ENCODE measurements at regions not wholly inside any gene's neighbourhood (a gene's known extent, or its start where the extent isn't known, plus 50 kb on each side); places are given as distances from the start of the nearest gene placed in this dataset.
A peak's percentile ranks its signal among the peaks of the same experiment; 100 is the strongest.
"Not testable (repeated sequence)": the region's sequence is repeated elsewhere in the genome, so short reads cannot be mapped to it uniquely, and the experiment has no call there.

GRCh38 chr5:111635916-111636570 is 121.0 kb downstream of the NREP start:
- DNase-seq (ENCODE audit: low read depth), result peak; percentile 36
- H3K4me3 ChIP-seq (ENCODE audit: low read depth, low read length), result no peak overlapping the region

GRCh38 chr5:111635151-111635902 is 121.7 kb downstream of the NREP start:
- no peak for DNase-seq (ENCODE audit: low read depth)

GRCh38 chr5:111631328-111631727 is 119.0 kb upstream of the STARD4 start:
- DNase-seq (ENCODE audit: low read depth), result no peak
- H3K4me3 ChIP-seq (ENCODE audit: low read depth, low read length), result no peak overlapping the region

More at GRCh38 chr5:111635151-111635902, 121.7 kb downstream of the NREP start:
- H3K4me3 ChIP-seq (ENCODE audit: low read depth, low read length), result no peak overlapping the region

GRCh38 chr5:111628901-111629300 is 116.6 kb upstream of the STARD4 start:
- H3K4me3 ChIP-seq (ENCODE audit: low read depth, low read length), result no peak overlapping the region
- DNase-seq (ENCODE audit: low read depth), result peak; percentile 26

- H3K4me3 ChIP-seq (ENCODE audit: low read depth, low read length), result no peak overlapping the region
- no peak for DNase-seq (ENCODE audit: low read depth)
Measured at GRCh38 chr5:111627862-111628261, 115.5 kb upstream of the STARD4 start.

GRCh38 chr5:111626473-111627148 is 114.3 kb upstream of the STARD4 start:
- no peak overlapping the region for H3K4me3 ChIP-seq (ENCODE audit: low read depth, low read length)
- no peak for DNase-seq (ENCODE audit: low read depth)

- no peak for DNase-seq (ENCODE audit: low read depth)
- no peak overlapping the region for H3K4me3 ChIP-seq (ENCODE audit: low read depth, low read length)
Measured at GRCh38 chr5:111618623-111619271, 106.4 kb upstream of the STARD4 start.

GRCh38 chr5:111615054-111615453 is 102.7 kb upstream of the STARD4 start:
- no peak for DNase-seq (ENCODE audit: low read depth)
- no peak overlapping the region for H3K4me3 ChIP-seq (ENCODE audit: low read depth, low read length)

- DNase-seq (ENCODE audit: low read depth); H3K4me3 ChIP-seq (ENCODE audit: low read depth, low read length): not testable (repeated sequence)
Measured at GRCh38 chr5:111612013-111612630, 99.8 kb upstream of the STARD4 start.

- DNase-seq (ENCODE audit: low read depth), result no peak
- no peak overlapping the region for H3K4me3 ChIP-seq (ENCODE audit: low read depth, low read length)
Measured at GRCh38 chr5:111606194-111606593, 93.9 kb upstream of the STARD4 start.

GRCh38 chr5:111603446-111603827 is 91.1 kb upstream of the STARD4 start:
- H3K4me3 ChIP-seq (ENCODE audit: low read depth, low read length), result no peak overlapping the region
- DNase-seq (ENCODE audit: low read depth), result no peak

GRCh38 chr5:111602817-111603445 is 90.6 kb upstream of the STARD4 start:
- no peak overlapping the region for H3K4me3 ChIP-seq (ENCODE audit: low read depth, low read length)
- no peak for DNase-seq (ENCODE audit: low read depth)

- DNase-seq (ENCODE audit: low read depth), result no peak
- H3K4me3 ChIP-seq (ENCODE audit: low read depth, low read length), result no peak overlapping the region
Measured at GRCh38 chr5:111598996-111599395, 86.7 kb upstream of the STARD4 start.

- no peak for DNase-seq (ENCODE audit: low read depth)
- H3K4me3 ChIP-seq (ENCODE audit: low read depth, low read length), result no peak overlapping the region
Measured at GRCh38 chr5:111597491-111597890, 85.2 kb upstream of the STARD4 start.

- no peak overlapping the region for H3K4me3 ChIP-seq (ENCODE audit: low read depth, low read length)
- no peak for DNase-seq (ENCODE audit: low read depth)
Measured at GRCh38 chr5:111596705-111597104, 84.4 kb upstream of the STARD4 start.

- DNase-seq (ENCODE audit: low read depth), result no peak
Measured at GRCh38 chr5:111595425-111595824, 83.1 kb upstream of the STARD4 start.

GRCh38 chr5:111589316-111589715 is 77.0 kb upstream of the STARD4 start:
- DNase-seq (ENCODE audit: low read depth), result no peak
- no peak overlapping the region for H3K4me3 ChIP-seq (ENCODE audit: low read depth, low read length)

More at GRCh38 chr5:111595425-111595824, 83.1 kb upstream of the STARD4 start:
- H3K4me3 ChIP-seq (ENCODE audit: low read depth, low read length), result no peak overlapping the region

- H3K4me3 ChIP-seq (ENCODE audit: low read depth, low read length), result no peak overlapping the region
- DNase-seq (ENCODE audit: low read depth), result no peak
Measured at GRCh38 chr5:111587728-111588127, 75.4 kb upstream of the STARD4 start.

GRCh38 chr5:111585946-111586345 is 73.6 kb upstream of the STARD4 start:
- no peak for DNase-seq (ENCODE audit: low read depth)
- H3K4me3 ChIP-seq (ENCODE audit: low read depth, low read length), result no peak overlapping the region
